SK-N-SH (cell line): ENCODE measurements at regions not wholly inside any gene's neighbourhood (a gene's known extent, or its start where the extent isn't known, plus 50 kb on each side); places are given as distances from the start of the nearest gene placed in this dataset.

Experiments used
- EP300 ChIP-seq, 2 experiments: IDR thresholded peaks; 2 replicates each; pipeline versions ENCODE4 v1.4.0 to v1.6.1; 2012; ENCODE audit warnings: borderline replicate concordance in 1 of 2, low read depth in 1 of 2, low read length in 1 of 2
- FOXJ3 ChIP-seq: sonication (generic); formaldehyde crosslinking; IDR thresholded peaks from 2 replicates; pipeline ENCODE4 v1.5.1; 2020; ENCODE audit warnings: mild to moderate bottlenecking, missing genetic modification reagents
- TAF1 ChIP-seq: IDR thresholded peaks from 2 replicates; pipeline ENCODE4 v1.6.1; 2012; ENCODE audit warnings: low read depth, mild to moderate bottlenecking, low read length, moderate library complexity, borderline replicate concordance
- YY1 ChIP-seq: IDR thresholded peaks from 2 replicates; pipeline ENCODE4 v1.4.0; 2012; ENCODE audit warnings: low read depth, mild to moderate bottlenecking
- TF ChIP-seq, protein P1 (sequence below): fragments of 200-600 bp; sonication (generic); IDR thresholded peaks from 2 replicates; pipeline ENCODE4 v1.6.1; 2017; ENCODE audit warnings: antibody characterized with exemption, mild to moderate bottlenecking, moderate library complexity
- TF ChIP-seq, protein P2 (sequence below): IDR thresholded peaks from 2 replicates; pipeline ENCODE4 v1.4.0; 2012; ENCODE audit warnings: low read depth, borderline replicate concordance
- TF ChIP-seq, protein P3 (sequence below): IDR thresholded peaks from 2 replicates; pipeline ENCODE4 v1.4.0; 2012; ENCODE audit warnings: low read depth

DNA sequence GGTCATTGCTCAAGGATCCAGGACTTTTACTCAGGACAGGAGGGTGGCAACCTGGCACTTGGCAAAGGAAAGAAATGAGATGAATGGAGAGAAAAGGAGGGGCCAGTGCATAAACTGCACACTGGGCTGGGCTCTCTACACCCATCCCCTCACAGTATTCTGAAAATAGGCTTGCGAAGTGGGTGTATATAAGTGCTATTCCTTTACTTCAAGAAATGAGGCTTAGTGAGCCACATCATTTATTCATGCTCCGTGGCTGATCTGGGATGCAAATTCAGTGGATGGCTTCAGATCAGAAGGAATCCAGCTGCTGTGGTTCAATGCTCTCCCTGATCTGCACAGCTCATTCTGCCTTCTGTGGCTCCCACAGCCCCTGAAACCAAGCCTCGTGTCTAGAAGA lies 297.7 kb downstream of the UQCRFS1 start:
- TF ChIP-seq, protein P1, sequence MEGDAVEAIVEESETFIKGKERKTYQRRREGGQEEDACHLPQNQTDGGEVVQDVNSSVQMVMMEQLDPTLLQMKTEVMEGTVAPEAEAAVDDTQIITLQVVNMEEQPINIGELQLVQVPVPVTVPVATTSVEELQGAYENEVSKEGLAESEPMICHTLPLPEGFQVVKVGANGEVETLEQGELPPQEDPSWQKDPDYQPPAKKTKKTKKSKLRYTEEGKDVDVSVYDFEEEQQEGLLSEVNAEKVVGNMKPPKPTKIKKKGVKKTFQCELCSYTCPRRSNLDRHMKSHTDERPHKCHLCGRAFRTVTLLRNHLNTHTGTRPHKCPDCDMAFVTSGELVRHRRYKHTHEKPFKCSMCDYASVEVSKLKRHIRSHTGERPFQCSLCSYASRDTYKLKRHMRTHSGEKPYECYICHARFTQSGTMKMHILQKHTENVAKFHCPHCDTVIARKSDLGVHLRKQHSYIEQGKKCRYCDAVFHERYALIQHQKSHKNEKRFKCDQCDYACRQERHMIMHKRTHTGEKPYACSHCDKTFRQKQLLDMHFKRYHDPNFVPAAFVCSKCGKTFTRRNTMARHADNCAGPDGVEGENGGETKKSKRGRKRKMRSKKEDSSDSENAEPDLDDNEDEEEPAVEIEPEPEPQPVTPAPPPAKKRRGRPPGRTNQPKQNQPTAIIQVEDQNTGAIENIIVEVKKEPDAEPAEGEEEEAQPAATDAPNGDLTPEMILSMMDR = no peak
- TF ChIP-seq FOXJ3 (CRISPR knock-in tag) (no peak), TAF1 (no peak), EP300 (IDR thresholded peaks at IDR 0.05; ENCODE audit: borderline replicate concordance in 1 of 2, low read depth in 1 of 2, low read length in 1 of 2) (no peak), YY1 (no peak)
- TF ChIP-seq, protein P2, sequence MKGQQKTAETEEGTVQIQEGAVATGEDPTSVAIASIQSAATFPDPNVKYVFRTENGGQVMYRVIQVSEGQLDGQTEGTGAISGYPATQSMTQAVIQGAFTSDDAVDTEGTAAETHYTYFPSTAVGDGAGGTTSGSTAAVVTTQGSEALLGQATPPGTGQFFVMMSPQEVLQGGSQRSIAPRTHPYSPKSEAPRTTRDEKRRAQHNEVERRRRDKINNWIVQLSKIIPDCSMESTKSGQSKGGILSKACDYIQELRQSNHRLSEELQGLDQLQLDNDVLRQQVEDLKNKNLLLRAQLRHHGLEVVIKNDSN = no peak
- TF ChIP-seq, protein P3, sequence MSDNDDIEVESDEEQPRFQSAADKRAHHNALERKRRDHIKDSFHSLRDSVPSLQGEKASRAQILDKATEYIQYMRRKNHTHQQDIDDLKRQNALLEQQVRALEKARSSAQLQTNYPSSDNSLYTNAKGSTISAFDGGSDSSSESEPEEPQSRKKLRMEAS = no peak
